Brain microvascular endothelial cell (primary cell): ENCODE measurements at regions not wholly inside any gene's neighbourhood (a gene's known extent, or its start where the extent isn't known, plus 50 kb on each side); places are given as distances from the start of the nearest gene placed in this dataset.

Source experiments
- DNase-seq: peaks from one replicate; pipeline ENCODE4 v3.0.0-alpha.2; 2020
- H3K27ac ChIP-seq: fragments of 250-450 bp; sonication (Bioruptor Pico); 2 replicates; pipeline ENCODE4 v1.5.1; 2020; ENCODE audit warnings: mild to moderate bottlenecking, moderate library complexity
- H3K27me3 ChIP-seq: fragments of 250-450 bp; sonication (Bioruptor Pico); replicated peaks from 2 replicates; pipeline ENCODE4 v1.5.1; 2020; ENCODE audit warnings: mild to moderate bottlenecking
- H3K36me3 ChIP-seq: fragments of 250-450 bp; sonication (Bioruptor Pico); replicated peaks from 2 replicates; pipeline ENCODE4 v1.5.1; 2020; ENCODE audit warnings: mild to moderate bottlenecking
- H3K4me3 ChIP-seq: 2 replicates; pipeline ENCODE4 v1.5.1; 2011; ENCODE audit warnings: low read depth, mild to moderate bottlenecking, control low read depth, low read length, moderate library complexity
- in situ Hi-C: cut with HindIII; loops from 2 replicates; pipeline ENCODE4 v1.10.0; 2017; ENCODE audit warnings: low sequenced_read_pairs, low pct_ligation_motif_present
- TF ChIP-seq, protein P1 (sequence below): IDR thresholded peaks from 2 replicates; pipeline ENCODE4 v1.5.1; 2011; ENCODE audit warnings: low read depth, mild to moderate bottlenecking, moderate library complexity, low read length, control low read depth, inconsistent platforms; ENCODE audit errors: missing control alignments

DNA sequence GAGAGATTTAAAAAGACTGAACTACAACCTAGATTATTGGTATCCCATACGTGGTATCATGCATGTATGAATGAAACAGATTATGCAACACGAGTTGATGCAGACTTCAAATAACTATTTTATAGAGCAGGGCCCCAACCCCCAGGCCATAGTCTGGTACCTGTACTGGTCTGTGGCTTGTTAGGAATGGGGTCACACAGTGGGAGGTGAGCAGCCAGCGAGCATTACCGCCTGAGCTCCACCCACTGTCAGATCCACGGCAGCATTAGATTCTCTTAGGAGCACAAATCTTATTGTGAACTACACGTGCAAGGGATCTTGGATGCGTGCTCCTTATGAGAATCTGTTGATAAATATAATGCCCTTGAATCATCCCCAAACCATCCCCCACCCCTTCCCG lies 320.2 kb downstream of the TBC1D4 start:
- TF ChIP-seq, protein P1, sequence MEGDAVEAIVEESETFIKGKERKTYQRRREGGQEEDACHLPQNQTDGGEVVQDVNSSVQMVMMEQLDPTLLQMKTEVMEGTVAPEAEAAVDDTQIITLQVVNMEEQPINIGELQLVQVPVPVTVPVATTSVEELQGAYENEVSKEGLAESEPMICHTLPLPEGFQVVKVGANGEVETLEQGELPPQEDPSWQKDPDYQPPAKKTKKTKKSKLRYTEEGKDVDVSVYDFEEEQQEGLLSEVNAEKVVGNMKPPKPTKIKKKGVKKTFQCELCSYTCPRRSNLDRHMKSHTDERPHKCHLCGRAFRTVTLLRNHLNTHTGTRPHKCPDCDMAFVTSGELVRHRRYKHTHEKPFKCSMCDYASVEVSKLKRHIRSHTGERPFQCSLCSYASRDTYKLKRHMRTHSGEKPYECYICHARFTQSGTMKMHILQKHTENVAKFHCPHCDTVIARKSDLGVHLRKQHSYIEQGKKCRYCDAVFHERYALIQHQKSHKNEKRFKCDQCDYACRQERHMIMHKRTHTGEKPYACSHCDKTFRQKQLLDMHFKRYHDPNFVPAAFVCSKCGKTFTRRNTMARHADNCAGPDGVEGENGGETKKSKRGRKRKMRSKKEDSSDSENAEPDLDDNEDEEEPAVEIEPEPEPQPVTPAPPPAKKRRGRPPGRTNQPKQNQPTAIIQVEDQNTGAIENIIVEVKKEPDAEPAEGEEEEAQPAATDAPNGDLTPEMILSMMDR, result no peak
- no peak overlapping the region for H3K27ac ChIP-seq
- no peak for DNase-seq
- no peaks in the 10 kb centered on the region for H3K36me3 ChIP-seq
- no peaks in the 10 kb centered on the region for H3K27me3 ChIP-seq
- H3K4me3 ChIP-seq, result no peak overlapping the region
- in situ Hi-C loops, result no loop called here

- in situ Hi-C loops, result no loop called here
- no peak overlapping the region for H3K4me3 ChIP-seq
- DNase-seq, result no peak
- no peaks in the 10 kb centered on the region for H3K36me3 ChIP-seq
- H3K27ac ChIP-seq, result no peak overlapping the region
- H3K27me3 ChIP-seq, result no peaks in the 10 kb centered on the region
- TF ChIP-seq, protein P1, result no peak
Measured at GRCh38 chr13:75160984-75161383, 321.0 kb downstream of the TBC1D4 start.

DNA sequence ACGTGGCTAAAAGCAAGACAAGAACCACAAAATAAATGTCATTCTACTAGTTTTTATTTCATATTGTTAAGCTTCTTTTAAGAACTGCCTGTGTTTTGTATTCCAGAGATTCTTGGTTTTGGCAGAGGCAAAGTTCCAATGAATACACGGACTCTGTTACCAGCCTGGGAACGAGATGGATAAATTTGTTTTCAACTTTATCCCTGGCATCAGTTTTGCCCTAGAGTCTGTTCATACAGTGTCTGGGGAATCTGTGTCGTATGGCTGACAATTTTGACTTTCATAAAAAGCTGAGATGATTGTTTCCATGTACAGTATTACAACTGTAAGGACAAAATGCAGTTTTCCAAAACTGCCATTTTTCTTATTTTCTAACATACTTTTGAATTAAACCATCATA lies 327.6 kb downstream of the TBC1D4 start:
- DNase-seq, result no peak
- in situ Hi-C loops, result no loop called here
- Histone ChIP-seq H3K27me3 (no peaks in the 10 kb centered on the region), H3K4me3 (no peak overlapping the region), H3K36me3 (no peaks in the 10 kb centered on the region), H3K27ac (no peak overlapping the region)
- TF ChIP-seq, protein P1, result no peak

GRCh38 chr13:75153834-75154233 lies 328.1 kb downstream of the TBC1D4 start:
- Histone ChIP-seq H3K27me3 (no peaks in the 10 kb centered on the region), H3K27ac (no peak overlapping the region), H3K36me3 (no peaks in the 10 kb centered on the region), H3K4me3 (no peak overlapping the region)
- DNase-seq, result no peak
- in situ Hi-C loops, result no loop called here
- TF ChIP-seq, protein P1, result no peak

- in situ Hi-C loops, result no loop called here
- no peak for DNase-seq
- Histone ChIP-seq H3K27ac (no peak overlapping the region), H3K36me3 (no peaks in the 10 kb centered on the region), H3K27me3 (no peaks in the 10 kb centered on the region), H3K4me3 (no peak overlapping the region)
- TF ChIP-seq, protein P1, result no peak
Measured at GRCh38 chr13:75153386-75153785, 328.6 kb downstream of the TBC1D4 start.

GRCh38 chr13:75151081-75151643 lies 330.8 kb downstream of the TBC1D4 start:
- TF ChIP-seq, protein P1, result no peak
- DNase-seq, result peak; percentile 89
- no peaks in the 10 kb centered on the region for H3K36me3 ChIP-seq
- in situ Hi-C loops, result no loop called here
- H3K27ac ChIP-seq, result peak overlapping the region; percentile 42
- H3K27me3 ChIP-seq, result no peaks in the 10 kb centered on the region
- no peak overlapping the region for H3K4me3 ChIP-seq
